ENCODE measurements at regions not wholly inside any gene's neighbourhood (a gene's known extent, or its start where the extent isn't known, plus 50 kb on each side); places are given as distances from the start of the nearest gene placed in this dataset.

GRCh38 chr2:133710613-133711012 lies 142.3 kb upstream of the NCKAP5 start:
- Histone ChIP-seq H2AFZ (ENCODE audit: low read depth, low read length) (no peak overlapping the region), H3K27ac (ENCODE audit: low read length) (no peak overlapping the region), H4K20me1 (ENCODE audit: insufficient read depth) (no peaks in the 10 kb centered on the region), H3K27me3 (ENCODE audit: insufficient read depth, low read depth, low read length) (no peaks in the 10 kb centered on the region), H3K4me2 (ENCODE audit: low read length) (no peak overlapping the region), H3K9me3 (ENCODE audit: low read length) (no peaks in the 10 kb centered on the region), H3K79me2 (replicated peaks; ENCODE audit: insufficient read depth, low read length) (no peaks in the 10 kb centered on the region), H3K9me2 (ENCODE audit: insufficient read depth, low read length) (no peaks in the 10 kb centered on the region), H3K36me3 (ENCODE audit: insufficient read depth, low read length) (no peaks in the 10 kb centered on the region), H3F3A (ENCODE audit: insufficient read depth, low read length, poor library complexity, severe bottlenecking) (peaks cover 4% of the 10 kb centered on the region), H3K4me3 (ENCODE audit: low read length) (no peak overlapping the region), H3K9ac (ENCODE audit: low read length) (no peak overlapping the region)
- peak; percentile 18 for TF ChIP-seq POLR2AphosphoS5 (IDR thresholded peaks at IDR 0.05)
- TF ChIP-seq TAF1 (IDR thresholded peaks at IDR 0.05; ENCODE audit: low read depth) = no peak

GRCh38 chr2:133711201-133711600 lies 142.9 kb upstream of the NCKAP5 start:
- H3F3A ChIP-seq (ENCODE audit: insufficient read depth, low read length, poor library complexity, severe bottlenecking) = peaks cover 4% of the 10 kb centered on the region
- H3K9me3 ChIP-seq (ENCODE audit: low read length) = no peaks in the 10 kb centered on the region
- no peak overlapping the region for H3K27ac ChIP-seq (ENCODE audit: low read length)
- no peak overlapping the region for H3K9ac ChIP-seq (ENCODE audit: low read length)
- H3K4me2 ChIP-seq (ENCODE audit: low read length) = no peak overlapping the region
- no peaks in the 10 kb centered on the region for H3K36me3 ChIP-seq (ENCODE audit: insufficient read depth, low read length)
- H4K20me1 ChIP-seq (ENCODE audit: insufficient read depth) = no peaks in the 10 kb centered on the region
- no peak for TF ChIP-seq SMC3 (conservative IDR thresholded peaks at IDR 0.05; ENCODE audit: poor library complexity)
- no peak for TF ChIP-seq EZH2 (IDR thresholded peaks at IDR 0.05; ENCODE audit: borderline replicate concordance, insufficient read depth, low read length, poor library complexity, severe bottlenecking)
- TF ChIP-seq POLR2AphosphoS5 (IDR thresholded peaks at IDR 0.05) = no peak
- TF ChIP-seq MXI1 (conservative IDR thresholded peaks at IDR 0.05; ENCODE audit: poor library complexity, severe bottlenecking) = no peak
- no peak for TF ChIP-seq TAF1 (IDR thresholded peaks at IDR 0.05; ENCODE audit: low read depth)
- no peak for TF ChIP-seq REST (IDR thresholded peaks at IDR 0.05; ENCODE audit: borderline replicate concordance)
- TF ChIP-seq RAD21 (conservative IDR thresholded peaks at IDR 0.05) = no peak
- no peak for TF ChIP-seq CTCF (IDR thresholded peaks at IDR 0.05; ENCODE audit: poor library complexity, severe bottlenecking)
- TF ChIP-seq EP300 (conservative IDR thresholded peaks at IDR 0.05; ENCODE audit: poor library complexity, severe bottlenecking) = no peak
- no peaks in the 10 kb centered on the region for H3K9me2 ChIP-seq (ENCODE audit: insufficient read depth, low read length)
- H3K79me2 ChIP-seq (replicated peaks; ENCODE audit: insufficient read depth, low read length) = no peaks in the 10 kb centered on the region
- H3K4me3 ChIP-seq (ENCODE audit: low read length) = no peak overlapping the region
- no peaks in the 10 kb centered on the region for H3K27me3 ChIP-seq (ENCODE audit: insufficient read depth, low read depth, low read length)
- H2AFZ ChIP-seq (ENCODE audit: low read depth, low read length) = no peak overlapping the region

- Histone ChIP-seq H3F3A (ENCODE audit: insufficient read depth, low read length, poor library complexity, severe bottlenecking) (peaks cover 4% of the 10 kb centered on the region), H3K4me3 (ENCODE audit: low read length) (no peak overlapping the region), H3K27ac (ENCODE audit: low read length) (no peak overlapping the region), H3K9me3 (ENCODE audit: low read length) (no peaks in the 10 kb centered on the region), H3K9ac (ENCODE audit: low read length) (no peak overlapping the region), H3K79me2 (replicated peaks; ENCODE audit: insufficient read depth, low read length) (no peaks in the 10 kb centered on the region), H3K27me3 (ENCODE audit: insufficient read depth, low read depth, low read length) (no peaks in the 10 kb centered on the region), H3K4me2 (ENCODE audit: low read length) (no peak overlapping the region), H2AFZ (ENCODE audit: low read depth, low read length) (no peak overlapping the region), H4K20me1 (ENCODE audit: insufficient read depth) (no peaks in the 10 kb centered on the region), H3K9me2 (ENCODE audit: insufficient read depth, low read length) (no peaks in the 10 kb centered on the region), H3K36me3 (ENCODE audit: insufficient read depth, low read length) (no peaks in the 10 kb centered on the region)
- TF ChIP-seq POLR2AphosphoS5 (IDR thresholded peaks at IDR 0.05) = no peak
- no peak for TF ChIP-seq REST (IDR thresholded peaks at IDR 0.05; ENCODE audit: borderline replicate concordance)
- no peak for TF ChIP-seq TAF1 (IDR thresholded peaks at IDR 0.05; ENCODE audit: low read depth)
- no peak for TF ChIP-seq SMC3 (conservative IDR thresholded peaks at IDR 0.05; ENCODE audit: poor library complexity)
- TF ChIP-seq CTCF (IDR thresholded peaks at IDR 0.05; ENCODE audit: poor library complexity, severe bottlenecking) = no peak
- TF ChIP-seq RAD21 (conservative IDR thresholded peaks at IDR 0.05) = no peak
- TF ChIP-seq EZH2 (IDR thresholded peaks at IDR 0.05; ENCODE audit: borderline replicate concordance, insufficient read depth, low read length, poor library complexity, severe bottlenecking) = no peak
- no peak for TF ChIP-seq EP300 (conservative IDR thresholded peaks at IDR 0.05; ENCODE audit: poor library complexity, severe bottlenecking)
- TF ChIP-seq MXI1 (conservative IDR thresholded peaks at IDR 0.05; ENCODE audit: poor library complexity, severe bottlenecking) = no peak
Measured at GRCh38 chr2:133711806-133712205, 143.5 kb upstream of the NCKAP5 start.
